Stimulated activated CD4-positive, alpha-beta T cell treated with anti-CD3 and anti-CD28 coated beads, Interleukin-2, amount 100 ng/mL, for 48 hours (primary cell): ENCODE measurements at regions not wholly inside any gene's neighbourhood (a gene's known extent, or its start where the extent isn't known, plus 50 kb on each side); places are given as distances from the start of the nearest gene placed in this dataset.

Experiments
- DNase-seq, 2 donors: peaks; one replicate each; pipeline ENCODE4 v3.0.0-alpha.2; 2020

- no peak for DNase-seq
Measured at GRCh38 chr2:2574401-2575180, 243.5 kb upstream of the MYT1L start.

DNA sequence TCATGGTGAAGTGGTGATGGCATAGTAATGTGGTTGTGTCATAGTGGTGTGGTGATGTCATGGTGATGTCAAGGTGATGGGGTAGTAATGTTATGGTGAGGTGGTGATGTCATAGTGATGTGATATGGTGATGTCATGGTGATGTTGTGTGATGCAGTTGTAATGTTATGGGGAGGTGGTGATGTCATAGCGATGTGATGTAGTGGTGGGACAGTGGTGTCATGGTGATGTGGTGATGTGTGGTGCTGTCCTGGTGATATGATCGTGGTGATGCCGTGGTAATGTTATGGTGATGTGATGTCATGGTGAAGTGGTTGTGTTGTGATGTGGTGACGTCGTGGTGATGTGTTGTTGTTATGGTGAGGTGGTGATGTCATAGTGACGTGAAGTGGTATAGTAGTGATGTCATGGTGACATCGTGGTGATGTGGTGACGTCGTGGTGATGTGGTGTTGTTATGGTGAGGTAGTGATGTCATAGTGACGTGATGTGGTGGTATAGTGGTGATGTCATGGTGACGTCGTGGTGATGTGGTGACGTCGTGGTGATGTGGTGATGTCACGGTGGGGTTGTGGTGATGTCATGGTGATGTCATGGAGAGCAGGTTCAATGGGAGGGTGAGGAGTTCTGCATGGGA is 242.7 kb upstream of the MYT1L start:
- DNase-seq = no peak

DNA sequence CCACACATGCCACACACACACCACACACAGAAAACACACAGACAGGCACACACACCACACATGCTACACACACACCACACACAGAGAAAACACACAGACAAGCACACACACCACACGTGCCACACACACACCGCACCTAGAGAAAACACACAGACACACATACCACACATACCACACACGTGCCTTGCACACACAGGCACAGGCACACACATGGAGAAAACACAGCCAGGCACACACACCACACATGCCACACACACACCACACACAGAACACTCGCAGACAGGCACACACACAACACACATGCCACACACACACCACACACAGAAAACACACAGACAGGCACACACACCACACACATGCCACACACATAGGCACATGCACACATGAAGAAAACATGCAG is 242.1 kb upstream of the MYT1L start:
- no peak for DNase-seq

DNA sequence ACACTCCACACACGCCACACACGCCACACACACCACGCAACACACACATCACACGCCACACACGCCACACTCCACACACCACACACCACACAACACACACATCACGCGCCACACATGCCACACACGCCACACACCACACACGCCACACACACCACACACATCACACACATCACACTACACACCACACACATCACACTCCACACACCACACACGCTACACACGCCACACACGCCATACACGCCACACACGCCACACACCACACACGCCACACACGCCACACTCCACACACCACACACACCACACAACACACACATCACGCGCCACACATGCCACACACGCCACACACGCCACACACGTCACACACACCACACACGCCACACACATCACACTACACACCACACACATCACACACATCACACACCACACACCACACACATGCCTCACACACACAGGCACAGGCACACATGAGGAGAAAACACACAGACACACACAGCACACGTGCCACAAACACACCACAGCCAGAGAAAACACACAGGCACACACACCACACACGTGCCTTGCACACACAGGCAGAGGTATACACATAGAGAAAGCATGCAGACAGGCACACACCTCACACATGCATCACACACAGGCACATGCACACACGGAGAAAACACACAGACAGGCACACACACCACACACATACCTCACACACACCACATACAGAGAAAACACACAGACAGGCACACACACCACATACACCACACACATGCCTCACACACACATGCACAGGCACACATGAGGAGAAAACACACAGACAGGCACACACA is 241.5 kb upstream of the MYT1L start:
- no peak for DNase-seq

DNA sequence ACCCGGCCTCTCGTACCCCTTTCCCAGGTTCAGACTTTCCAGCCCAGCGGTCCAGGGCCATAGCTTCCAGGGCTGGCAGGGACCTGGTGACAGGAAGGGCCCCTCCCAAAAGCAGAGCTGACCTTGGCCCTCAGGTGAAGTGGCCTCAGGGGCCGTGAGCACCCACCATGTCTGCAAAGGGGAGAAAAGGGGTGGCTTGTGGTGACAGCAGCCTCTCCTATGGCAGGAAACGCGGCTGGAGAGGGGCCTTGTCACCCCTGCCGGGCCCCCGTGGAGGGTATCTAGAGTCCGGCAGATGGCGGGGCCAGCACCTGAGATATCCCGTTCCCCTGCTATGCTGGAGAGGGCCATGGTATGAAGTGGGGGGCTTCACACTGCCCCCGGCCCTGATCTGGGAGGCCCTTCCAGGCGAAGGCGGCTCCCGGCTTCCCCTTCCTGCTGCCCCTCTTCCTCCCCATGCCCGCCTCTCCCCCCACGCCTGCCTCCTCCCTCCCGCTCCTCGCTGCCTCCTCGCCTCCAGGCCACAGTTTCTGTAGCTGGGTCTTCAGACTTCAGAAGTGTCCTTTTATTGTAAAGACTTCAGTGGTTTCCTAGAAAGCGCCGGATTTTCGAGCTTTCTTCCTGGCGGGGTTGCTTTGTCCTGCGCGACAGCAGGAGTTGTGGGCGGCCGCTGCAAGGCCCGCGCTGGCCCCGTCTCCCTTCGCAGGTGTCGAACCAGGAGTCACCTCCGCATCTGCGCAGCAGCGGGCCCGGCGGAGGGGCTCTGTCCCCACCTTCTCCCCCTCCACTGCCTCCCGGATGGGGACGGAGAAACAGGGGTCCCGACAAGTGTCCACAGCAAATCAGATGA is 240.5 kb upstream of the MYT1L start:
- no peak for DNase-seq

GRCh38 chr2:2570871-2571270 is 239.8 kb upstream of the MYT1L start:
- no peak for DNase-seq

- no peak for DNase-seq
Measured at GRCh38 chr2:2570360-2570759, 239.3 kb upstream of the MYT1L start.

DNA sequence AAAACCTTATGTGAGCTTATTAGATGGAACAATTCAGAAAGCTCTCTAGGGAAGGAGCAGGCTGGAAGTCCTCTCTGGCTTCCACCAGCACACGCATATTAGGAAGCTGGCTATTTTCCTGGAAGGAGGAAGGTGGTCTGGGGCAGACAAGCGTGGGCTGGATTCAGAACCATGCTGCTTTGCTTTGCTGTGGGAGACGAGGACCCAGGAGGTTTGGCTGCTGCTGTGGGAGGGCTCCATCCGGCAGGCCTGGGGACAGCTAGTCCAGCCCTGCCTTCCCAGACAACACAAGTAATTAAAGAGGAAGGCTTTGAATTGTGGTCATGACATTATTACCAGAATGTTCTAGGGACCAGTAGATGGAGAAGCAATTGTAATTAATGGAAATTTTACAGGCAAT is 238.8 kb upstream of the MYT1L start:
- DNase-seq = no peak

DNA sequence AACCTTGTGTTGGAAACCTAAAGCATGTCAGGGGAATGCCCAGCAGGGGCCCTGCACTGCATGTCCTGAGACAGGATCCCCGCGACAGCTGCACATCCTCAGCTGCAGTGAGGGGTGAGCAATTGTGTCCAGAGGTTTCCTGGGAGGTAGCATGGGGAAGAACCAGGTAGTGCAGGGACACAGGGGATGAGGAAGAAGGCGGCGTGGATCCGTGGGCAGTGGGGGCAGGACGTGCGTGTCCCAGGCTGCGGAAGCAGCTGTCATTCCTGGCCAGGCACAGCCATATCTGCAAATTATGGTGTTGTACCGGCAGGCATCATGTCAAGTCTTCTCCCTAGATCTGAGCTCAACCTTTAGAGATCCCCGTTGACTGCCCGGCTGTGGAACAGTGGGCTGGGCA is 238.2 kb upstream of the MYT1L start:
- no peak for DNase-seq

- DNase-seq = no peak
Measured at GRCh38 chr2:2568411-2568810, 237.3 kb upstream of the MYT1L start.

- DNase-seq = no peak
Measured at GRCh38 chr2:2567776-2568175, 236.7 kb upstream of the MYT1L start.

DNA sequence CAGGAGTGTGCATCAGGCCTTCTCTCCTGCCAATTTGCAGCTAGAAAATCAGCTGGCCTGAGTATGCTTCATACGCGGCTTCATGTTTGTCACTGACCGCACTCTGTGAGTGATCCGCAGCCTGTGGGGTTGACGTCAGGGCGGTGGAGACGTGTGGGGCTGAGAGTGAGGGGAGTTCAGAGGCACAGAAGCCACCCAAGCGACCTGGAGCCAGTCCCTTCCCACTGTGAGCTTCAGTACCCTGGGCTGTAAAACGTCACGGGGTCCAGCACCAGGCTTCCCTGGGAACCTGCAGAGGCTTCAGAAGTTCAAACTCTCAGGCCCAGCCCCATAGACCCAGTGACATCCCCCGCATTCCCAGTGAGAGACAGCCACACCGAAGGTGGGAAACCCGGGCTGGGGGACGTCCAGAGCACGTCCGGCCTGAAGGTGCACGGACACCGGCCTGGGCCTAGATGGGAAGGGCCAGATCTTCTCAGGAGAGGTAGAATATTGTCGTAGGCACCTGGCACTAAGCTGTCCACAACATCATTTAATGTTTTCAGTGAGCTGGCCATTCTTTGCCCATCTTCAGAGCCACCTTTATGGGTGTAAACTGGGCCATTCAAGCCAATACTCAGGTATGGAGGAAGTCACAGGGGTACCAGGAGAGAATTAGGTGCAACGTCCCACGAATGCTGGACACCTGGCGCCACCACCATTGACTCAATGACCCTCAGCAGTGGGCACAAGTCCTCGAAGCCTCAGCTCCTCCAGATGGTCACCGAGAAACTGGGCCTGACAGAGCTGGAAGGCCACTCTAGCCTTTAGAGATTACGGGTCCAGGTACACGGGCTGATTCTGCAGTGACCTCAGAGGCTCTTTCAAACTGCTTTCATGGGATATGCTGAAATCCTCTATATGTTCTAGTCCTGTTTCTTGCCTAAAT is 235.6 kb upstream of the MYT1L start:
- no peak for DNase-seq

GRCh38 chr2:2565671-2566070 is 234.6 kb upstream of the MYT1L start:
- DNase-seq = no peak

DNA sequence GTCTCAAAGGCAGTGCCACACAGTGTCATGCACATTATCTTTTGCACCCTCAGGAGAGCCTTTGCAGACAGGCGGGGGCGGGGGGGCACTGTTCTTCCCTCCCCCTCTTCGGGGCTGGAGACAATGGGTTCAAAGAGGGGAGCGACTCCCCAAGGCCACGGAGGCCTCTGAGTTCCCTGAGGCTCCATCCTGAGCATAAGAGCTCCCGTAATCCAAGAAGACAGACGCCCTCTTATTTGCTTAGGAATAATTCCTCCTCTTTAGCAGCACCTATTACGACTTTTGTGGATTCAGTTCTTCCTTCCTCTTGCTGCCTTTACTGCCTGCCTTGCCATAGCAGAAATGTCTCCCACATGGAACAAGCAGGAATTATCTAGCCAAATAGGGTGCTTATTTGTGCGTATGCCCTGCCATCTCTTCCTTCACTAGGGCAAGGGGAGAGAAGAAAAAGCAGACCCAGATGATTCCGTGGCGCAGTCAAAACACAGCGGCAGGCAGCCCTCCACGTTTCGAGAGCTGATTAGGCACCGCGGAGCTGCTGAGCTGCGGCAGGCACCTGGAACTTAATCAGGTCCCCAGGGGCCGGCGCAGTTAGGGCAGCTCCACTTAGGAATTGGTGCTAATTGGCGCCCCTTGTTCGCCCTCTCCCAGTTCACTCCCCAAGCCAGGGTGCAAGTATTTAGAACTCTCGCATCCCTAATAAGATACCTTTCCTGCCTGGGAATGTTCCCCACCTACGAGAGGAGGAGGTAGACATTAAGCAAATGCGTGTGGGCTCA is 233.4 kb upstream of the MYT1L start:
- DNase-seq = no peak

DNA sequence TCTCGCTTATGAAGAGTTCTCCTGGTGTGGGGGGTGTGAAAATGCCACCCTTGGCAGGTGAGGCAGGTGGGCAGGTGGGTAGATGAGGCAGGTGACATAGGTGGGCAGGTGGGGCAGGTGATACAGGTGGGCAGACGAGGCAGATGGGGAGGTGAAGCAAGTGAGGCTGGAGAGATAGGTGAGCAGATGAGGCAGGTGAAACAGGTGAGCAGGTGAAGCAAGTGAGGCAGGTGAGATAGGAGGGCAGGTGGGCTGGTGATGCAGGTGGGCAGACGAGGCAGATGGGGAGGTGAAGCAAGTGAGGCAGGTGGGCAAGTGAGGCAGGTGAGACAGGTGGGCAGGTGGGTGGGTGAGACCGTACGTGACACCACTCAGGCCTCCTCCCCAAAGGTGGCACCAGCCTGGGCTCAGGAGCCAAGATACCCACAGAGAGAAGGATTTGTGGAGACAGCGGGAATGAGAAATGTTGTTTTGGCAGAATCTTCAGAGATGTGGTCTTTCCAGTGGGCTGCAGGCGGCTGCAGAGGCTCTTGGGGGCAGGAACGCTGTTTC is 232.3 kb upstream of the MYT1L start:
- no peak for DNase-seq

DNA sequence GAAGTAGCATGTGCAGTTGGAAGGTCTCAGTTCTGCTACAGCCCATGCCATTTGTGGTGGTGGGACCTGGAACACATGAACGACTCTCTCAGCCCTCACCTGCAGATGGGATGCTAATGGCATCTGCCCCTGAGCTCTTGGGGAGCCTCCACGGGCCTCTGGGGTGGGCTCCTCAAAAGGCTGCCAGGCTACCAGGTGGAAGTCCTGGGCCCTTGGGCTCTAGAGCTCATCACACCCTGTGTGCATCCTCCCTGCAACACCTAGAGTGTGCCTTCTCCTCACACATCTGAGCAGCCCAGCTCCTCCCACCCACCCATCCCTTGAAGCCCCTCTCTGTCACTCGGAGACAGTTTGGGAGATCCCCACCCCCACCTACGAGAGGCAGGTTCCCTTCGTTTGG is 231.8 kb upstream of the MYT1L start:
- DNase-seq = no peak

GRCh38 chr2:2561346-2562095 is 230.4 kb upstream of the MYT1L start:
- no peak for DNase-seq

- no peak for DNase-seq
Measured at GRCh38 chr2:2560374-2561015, 229.4 kb upstream of the MYT1L start.

DNA sequence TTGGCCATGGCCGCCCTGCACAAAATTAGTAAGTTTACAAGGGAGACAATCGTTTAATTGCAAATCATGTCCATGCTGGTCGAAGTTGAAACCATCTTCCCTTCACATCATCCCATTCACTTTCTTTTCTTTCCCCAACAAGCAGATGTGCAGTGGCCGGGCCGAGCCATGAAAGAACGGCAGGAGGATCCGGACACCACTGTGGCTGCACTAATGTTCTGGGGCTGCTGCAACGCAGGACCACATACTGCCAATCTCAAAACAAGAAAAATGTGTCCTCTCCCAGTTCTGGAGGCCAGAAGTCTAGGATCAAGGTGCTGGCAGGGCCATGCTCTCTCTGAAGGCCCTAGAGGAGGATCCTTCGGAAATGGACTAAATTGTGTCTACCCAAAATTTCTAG is 227.4 kb upstream of the MYT1L start:
- DNase-seq = no peak
